ENCODE measurements at regions not wholly inside any gene's neighbourhood (a gene's known extent, or its start where the extent isn't known, plus 50 kb on each side); places are given as distances from the start of the nearest gene placed in this dataset.

DNA sequence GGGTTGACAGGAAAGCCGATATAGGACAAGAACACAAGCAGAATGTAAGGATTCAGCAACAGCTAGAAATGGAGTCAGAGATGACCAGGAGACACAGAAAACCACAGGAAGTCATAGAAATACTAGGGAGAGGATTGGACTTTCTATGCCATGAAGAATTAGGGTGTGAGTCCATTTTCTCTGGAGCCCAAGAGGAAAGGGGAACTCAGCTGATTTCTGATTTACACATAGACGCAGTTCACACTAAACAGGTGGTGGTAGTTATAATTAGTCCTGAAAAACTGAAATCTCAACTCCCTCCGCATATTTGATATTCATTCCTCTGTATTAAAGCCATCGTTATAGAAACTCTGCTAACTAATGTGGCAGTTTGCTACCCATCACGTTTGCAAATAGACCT lies 292.7 kb upstream of the STT3B start:
- Mint-ChIP-seq H3K4me1 (ENCODE audit: low read depth) (peaks cover 25% of the 10 kb centered on the region), H3K36me3 (ENCODE audit: low read depth) (no peaks in the 10 kb centered on the region), H3K4me3 (no peak overlapping the region), H3K27me3 (no peaks in the 10 kb centered on the region), H3K27ac (no peak overlapping the region), H3K9me3 (no peaks in the 10 kb centered on the region)
- intact Hi-C loops (cut with micrococcal nuclease), result no loop called here

DNA sequence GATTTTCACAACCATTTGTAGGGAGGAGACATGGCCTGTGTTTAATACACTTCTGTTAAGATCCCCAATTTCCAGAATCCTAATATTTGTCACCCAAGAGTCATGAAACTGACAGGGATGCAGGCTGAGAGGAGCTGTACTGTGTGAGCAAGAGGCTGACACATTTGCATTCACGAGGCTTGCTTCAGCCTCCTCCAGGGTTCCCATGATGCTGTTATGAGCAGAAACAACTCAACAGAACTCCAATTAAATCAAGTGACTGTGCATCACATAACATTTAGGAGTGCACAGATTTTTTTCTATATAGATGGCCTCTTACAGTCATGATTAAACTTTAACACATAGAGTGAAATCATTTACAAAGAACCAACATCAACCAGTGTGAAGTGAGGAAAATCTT lies 292.3 kb upstream of the STT3B start:
- Mint-ChIP-seq H3K4me1 (ENCODE audit: low read depth) (peaks cover 25% of the 10 kb centered on the region), H3K36me3 (ENCODE audit: low read depth) (no peaks in the 10 kb centered on the region), H3K4me3 (no peak overlapping the region), H3K27me3 (no peaks in the 10 kb centered on the region), H3K27ac (peak overlapping the region; percentile 67), H3K9me3 (no peaks in the 10 kb centered on the region)
- intact Hi-C loops (cut with micrococcal nuclease), result no loop called here

DNA sequence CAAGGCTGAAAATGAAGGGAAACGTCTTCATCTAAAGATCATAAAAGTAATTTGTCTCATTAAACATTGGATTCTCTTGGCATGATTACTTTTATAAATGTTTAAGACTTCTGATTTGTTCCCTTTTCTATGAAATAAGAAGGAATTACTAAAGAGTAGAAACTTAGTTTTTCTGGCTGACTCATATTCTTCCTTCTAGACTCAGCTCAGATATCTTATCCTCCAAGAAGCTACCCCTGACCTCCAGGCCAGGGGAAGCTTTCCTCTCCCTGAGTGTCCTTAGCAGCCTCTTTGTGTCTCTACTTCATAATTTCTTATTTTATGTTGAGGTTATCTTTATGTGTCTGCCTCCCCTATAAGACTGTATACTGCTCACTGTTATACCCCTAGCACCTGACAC lies 291.9 kb upstream of the STT3B start:
- H3K36me3 Mint-ChIP-seq (ENCODE audit: low read depth), result no peaks in the 10 kb centered on the region
- intact Hi-C loops (cut with micrococcal nuclease), result no loop called here
- H3K4me1 Mint-ChIP-seq (ENCODE audit: low read depth), result peaks cover 25% of the 10 kb centered on the region
- no peaks in the 10 kb centered on the region for H3K9me3 Mint-ChIP-seq
- no peak overlapping the region for H3K4me3 Mint-ChIP-seq
- H3K27me3 Mint-ChIP-seq, result no peaks in the 10 kb centered on the region
- H3K27ac Mint-ChIP-seq, result peak overlapping the region; percentile 67

DNA sequence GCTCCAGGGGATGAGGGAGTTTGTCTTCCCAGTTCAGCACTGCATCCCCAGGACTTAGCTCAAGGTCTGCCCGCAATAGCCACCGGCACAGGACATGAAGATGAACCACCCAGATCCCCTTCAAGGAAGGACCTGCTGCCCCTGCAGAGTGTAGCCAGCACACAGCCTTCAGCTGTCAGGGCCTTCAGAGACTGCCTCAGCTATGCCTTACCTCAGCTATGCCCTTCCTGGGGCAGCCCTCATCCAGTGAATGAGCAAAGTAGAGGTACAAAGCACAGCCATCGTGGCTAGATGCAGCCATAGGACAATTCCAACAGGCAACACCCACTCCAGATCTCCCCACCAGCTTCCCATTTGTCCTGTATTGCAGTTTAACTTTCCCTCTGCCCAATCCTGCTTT lies 291.2 kb upstream of the STT3B start:
- no peaks in the 10 kb centered on the region for H3K27me3 Mint-ChIP-seq
- peaks cover 25% of the 10 kb centered on the region for H3K4me1 Mint-ChIP-seq (ENCODE audit: low read depth)
- no peak overlapping the region for H3K27ac Mint-ChIP-seq
- H3K4me3 Mint-ChIP-seq, result no peak overlapping the region
- H3K36me3 Mint-ChIP-seq (ENCODE audit: low read depth), result no peaks in the 10 kb centered on the region
- intact Hi-C loops (cut with micrococcal nuclease), result no loop called here
- H3K9me3 Mint-ChIP-seq, result no peaks in the 10 kb centered on the region

DNA sequence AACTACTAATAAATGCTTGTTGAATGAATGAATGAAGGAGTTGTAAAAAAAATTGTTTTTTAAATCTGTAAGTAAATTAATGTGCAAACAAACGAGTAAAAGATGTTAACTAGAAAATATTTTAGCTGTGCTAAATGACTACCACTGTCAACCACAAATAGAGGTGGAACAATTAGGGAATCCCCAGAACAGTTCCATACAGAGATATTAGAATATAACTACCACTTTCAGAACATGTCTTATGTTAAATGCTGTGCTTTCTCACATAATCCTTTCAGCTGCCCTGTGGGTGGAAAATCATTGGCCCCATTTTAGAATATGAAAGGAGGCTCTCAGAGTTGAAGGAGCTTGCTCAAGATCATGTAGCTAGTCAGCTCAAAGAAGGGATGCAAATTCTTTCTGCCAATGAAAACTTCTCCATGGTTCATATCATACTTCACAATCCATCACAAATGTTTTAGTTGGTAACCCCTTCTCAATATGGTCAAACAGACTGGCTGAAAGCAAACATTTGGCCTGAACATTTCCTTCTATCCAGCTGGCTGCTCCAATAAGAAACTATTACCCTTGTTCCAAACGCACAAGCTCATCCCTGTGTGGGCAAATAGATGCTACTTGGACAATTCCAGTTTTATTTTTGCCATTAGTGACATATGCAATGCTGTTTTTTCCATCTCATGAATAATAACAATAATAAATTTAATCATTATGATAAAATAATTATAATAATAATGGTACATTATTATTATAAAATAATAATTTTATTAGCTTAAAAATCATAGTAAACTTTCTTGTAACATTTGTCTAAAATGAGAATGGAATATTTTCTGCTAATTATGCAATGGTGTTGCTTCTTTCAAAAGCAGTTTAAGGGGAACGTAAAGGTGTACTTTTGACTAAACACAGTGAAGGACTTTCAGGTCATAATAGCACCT lies 290.4 kb upstream of the STT3B start:
- intact Hi-C loops (cut with micrococcal nuclease), result no loop called here
- no peaks in the 10 kb centered on the region for H3K9me3 Mint-ChIP-seq
- H3K4me3 Mint-ChIP-seq, result no peak overlapping the region
- H3K4me1 Mint-ChIP-seq (ENCODE audit: low read depth), result peaks cover 25% of the 10 kb centered on the region
- no peak overlapping the region for H3K27ac Mint-ChIP-seq
- H3K27me3 Mint-ChIP-seq, result no peaks in the 10 kb centered on the region
- H3K36me3 Mint-ChIP-seq (ENCODE audit: low read depth), result no peaks in the 10 kb centered on the region

DNA sequence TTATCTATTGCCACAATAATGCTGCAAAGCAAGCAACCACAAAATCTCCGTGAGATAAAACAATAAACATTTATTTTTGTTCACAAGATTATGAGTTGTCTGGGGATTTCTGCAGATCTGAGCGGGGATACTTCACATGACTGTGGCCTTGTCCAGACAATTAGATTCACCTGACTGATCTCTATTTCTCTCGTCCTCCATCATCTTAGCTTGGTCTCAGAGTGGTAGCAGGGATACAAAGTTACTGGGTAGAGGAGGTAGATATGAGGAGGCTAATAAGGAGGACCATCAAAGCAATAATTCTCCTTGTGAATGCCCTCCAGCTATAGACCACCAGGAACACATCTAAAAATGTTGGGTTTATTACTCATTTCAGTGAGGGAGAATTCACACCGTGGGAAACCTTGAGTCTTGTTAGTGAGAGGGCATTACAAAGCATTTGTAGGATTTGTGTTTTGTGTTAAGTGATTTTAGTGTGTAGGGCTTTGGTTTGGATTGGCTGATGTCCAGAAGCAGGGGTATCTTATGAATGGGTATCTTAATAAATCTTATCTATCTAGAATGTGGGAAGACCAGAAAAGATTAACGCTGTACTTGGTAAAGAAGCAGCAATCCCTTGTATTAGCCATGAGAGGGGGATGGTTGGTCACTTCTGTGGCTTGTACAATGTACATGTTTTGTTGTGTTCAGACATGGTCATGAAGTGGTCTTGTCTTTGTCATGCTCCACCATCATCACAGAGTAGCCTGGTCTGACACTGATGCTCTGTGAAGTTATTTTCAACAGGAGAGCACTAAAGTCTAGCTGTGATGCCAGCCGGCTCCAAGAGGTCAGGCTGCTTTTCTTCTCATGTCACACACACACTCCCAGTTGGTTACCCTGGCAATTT lies 287.6 kb upstream of the STT3B start:
- peaks cover 22% of the 10 kb centered on the region for H3K4me1 Mint-ChIP-seq (ENCODE audit: low read depth)
- no peak overlapping the region for H3K27ac Mint-ChIP-seq
- no peaks in the 10 kb centered on the region for H3K9me3 Mint-ChIP-seq
- H3K36me3 Mint-ChIP-seq (ENCODE audit: low read depth), result no peaks in the 10 kb centered on the region
- intact Hi-C loops (cut with micrococcal nuclease), result no loop called here
- no peak overlapping the region for H3K4me3 Mint-ChIP-seq
- H3K27me3 Mint-ChIP-seq, result no peaks in the 10 kb centered on the region

DNA sequence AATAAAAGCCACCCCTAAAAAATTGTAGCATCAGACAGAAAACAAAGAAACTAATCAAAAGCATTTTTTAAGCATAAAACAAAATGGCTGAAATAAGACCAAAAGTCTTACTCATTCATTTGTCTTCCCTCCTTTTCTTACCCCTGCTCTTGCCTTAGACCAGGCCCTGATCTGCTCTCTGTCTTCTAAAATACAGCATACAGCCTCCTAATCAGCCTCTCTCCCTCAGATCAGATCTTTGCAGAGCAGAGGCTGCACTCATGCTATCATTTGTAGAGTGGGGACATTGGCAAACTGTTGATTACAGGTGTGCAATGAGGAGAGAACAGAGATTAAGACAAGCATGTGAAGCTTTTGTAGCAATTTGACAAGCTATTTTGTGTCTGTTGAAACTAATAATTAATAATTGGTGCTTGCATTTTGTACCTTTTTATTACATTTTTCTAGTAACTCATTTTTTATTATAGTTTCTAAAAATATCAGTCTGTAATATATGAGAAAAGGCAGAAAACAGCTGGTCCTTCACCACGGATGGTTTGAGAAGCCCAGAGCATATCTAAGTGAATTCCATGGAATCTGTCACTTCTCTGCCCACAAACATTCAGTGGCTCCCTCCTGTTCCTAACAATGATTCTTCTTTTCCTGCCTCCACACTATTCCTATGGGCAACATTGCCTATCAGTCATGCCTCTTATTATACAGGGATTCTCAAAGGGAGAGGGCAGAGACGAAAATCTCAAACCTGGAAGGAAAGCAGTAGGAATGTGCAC lies 286.2 kb upstream of the STT3B start:
- peaks cover 12% of the 10 kb centered on the region for H3K4me1 Mint-ChIP-seq (ENCODE audit: low read depth)

DNA sequence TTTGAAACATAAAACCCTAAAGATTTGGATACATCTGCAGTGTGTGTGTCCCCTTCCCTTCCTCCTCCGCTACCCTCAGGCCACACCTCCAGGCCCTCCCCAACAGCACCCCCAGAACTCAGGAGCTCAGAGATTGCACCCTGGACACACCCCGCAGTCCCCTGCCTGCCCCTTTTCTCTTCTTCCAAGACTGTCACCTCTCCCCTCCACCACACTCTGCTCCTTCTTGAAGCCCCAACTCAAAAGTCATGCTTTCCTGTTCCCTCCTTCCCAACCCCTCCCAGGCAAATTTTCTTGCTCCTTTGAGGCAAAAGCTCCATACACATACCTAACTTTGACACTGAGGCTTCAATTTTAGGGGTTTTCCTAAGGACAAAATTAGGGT lies 285.7 kb upstream of the STT3B start:
- intact Hi-C loops (cut with micrococcal nuclease), result no loop called here

More for the DNA sequence above, 286.2 kb upstream of the STT3B start:
- Mint-ChIP-seq H3K27me3 (no peaks in the 10 kb centered on the region), H3K9me3 (no peaks in the 10 kb centered on the region), H3K4me3 (no peak overlapping the region), H3K36me3 (ENCODE audit: low read depth) (no peaks in the 10 kb centered on the region), H3K27ac (no peak overlapping the region)
- intact Hi-C loops (cut with micrococcal nuclease), result no loop called here

DNA sequence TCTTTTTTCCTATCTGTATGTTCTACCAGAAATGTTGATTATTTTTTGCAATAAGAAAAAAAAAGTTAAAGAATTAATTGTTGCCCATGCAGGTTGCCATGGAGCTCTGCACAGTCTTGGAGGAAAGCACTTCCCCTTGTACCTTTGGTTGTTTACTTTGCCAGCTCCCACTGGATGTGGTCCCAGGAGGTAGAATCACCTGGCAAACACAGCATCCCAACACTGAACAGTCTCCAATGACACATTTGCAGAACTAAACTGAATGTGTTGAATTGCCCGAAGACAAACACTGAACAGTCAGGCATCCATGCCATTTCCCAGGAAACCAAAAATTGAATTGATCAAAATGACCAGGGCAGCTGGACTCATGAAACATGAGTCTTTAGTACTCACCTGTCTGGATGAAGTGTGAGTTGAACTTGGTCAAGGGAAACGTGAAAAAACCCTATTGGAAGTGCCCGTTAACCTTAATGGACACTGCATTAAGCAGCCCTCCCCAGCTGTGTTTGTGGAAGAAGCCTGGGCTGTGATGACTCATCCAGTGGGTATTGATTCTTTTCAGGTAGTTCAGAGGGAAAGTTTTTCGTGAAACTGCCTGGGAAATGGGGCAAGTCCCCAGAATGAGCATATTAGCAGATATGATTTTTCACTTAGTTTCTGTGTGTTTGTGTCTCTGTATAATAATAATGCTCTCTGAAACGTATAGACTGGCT lies 284.7 kb upstream of the STT3B start:
- Mint-ChIP-seq H3K27me3 (no peaks in the 10 kb centered on the region), H3K36me3 (ENCODE audit: low read depth) (no peaks in the 10 kb centered on the region), H3K4me1 (ENCODE audit: low read depth) (peaks cover 8% of the 10 kb centered on the region), H3K9me3 (peaks cover 5% of the 10 kb centered on the region), H3K4me3 (no peak overlapping the region), H3K27ac (no peak overlapping the region)
- intact Hi-C loops (cut with micrococcal nuclease), result no loop called here

More for the DNA sequence above, 285.7 kb upstream of the STT3B start:
- peaks cover 7% of the 10 kb centered on the region for H3K4me1 Mint-ChIP-seq (ENCODE audit: low read depth)
- no peak overlapping the region for H3K27ac Mint-ChIP-seq
- H3K36me3 Mint-ChIP-seq (ENCODE audit: low read depth), result no peaks in the 10 kb centered on the region
- peaks cover under 1% of the 10 kb centered on the region for H3K9me3 Mint-ChIP-seq
- no peak overlapping the region for H3K4me3 Mint-ChIP-seq
- no peaks in the 10 kb centered on the region for H3K27me3 Mint-ChIP-seq

DNA sequence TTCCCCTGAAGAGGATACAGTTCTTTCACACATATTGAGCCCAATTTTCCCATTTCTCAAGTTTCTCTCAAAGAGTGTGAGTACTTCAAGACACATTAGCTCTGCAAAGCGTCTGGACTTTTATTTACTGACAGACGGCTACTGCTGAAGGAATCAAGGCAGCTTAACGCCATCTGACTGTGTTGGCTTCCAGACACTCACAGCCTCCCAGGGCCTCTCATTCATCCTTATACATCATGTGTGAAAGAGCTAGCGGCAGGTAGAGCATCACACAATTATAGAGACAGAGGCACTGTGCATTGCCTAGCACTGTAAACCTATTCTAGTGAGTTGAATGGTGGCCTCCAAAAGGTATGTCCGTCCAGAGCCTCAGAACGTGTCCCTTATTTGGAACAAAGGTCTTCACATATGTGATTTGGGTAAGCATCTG lies 284.1 kb upstream of the STT3B start:
- no peaks in the 10 kb centered on the region for H3K36me3 Mint-ChIP-seq (ENCODE audit: low read depth)
- H3K4me3 Mint-ChIP-seq, result no peak overlapping the region
- no peak overlapping the region for H3K27ac Mint-ChIP-seq
- intact Hi-C loops (cut with micrococcal nuclease), result no loop called here
- no peaks in the 10 kb centered on the region for H3K27me3 Mint-ChIP-seq
- peaks cover 5% of the 10 kb centered on the region for H3K9me3 Mint-ChIP-seq
- H3K4me1 Mint-ChIP-seq (ENCODE audit: low read depth), result peaks cover 14% of the 10 kb centered on the region

DNA sequence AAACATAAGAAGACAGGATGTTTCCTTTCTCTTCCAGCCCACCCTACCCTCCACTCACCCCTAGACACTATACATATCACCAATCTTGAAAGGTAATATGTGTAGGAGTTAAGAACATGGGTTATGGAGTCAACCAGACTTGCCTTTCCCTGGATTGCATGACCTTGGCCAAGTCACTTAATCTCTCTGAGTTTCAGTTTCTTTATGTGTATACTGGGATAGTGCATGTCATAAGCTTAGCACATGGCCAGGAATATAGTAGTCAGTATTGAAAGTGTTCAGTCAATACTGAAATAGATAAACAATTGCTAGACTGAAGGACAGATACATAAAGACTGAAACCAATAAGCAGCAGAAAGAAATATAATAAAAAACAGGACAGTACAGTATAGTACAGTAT lies 283.2 kb upstream of the STT3B start:
- no peaks in the 10 kb centered on the region for H3K36me3 Mint-ChIP-seq (ENCODE audit: low read depth)
- no peak overlapping the region for H3K4me3 Mint-ChIP-seq
- intact Hi-C loops (cut with micrococcal nuclease), result no loop called here
- H3K9me3 Mint-ChIP-seq, result peaks cover 5% of the 10 kb centered on the region
- no peaks in the 10 kb centered on the region for H3K27me3 Mint-ChIP-seq
- peaks cover 24% of the 10 kb centered on the region for H3K4me1 Mint-ChIP-seq (ENCODE audit: low read depth)
- no peak overlapping the region for H3K27ac Mint-ChIP-seq

DNA sequence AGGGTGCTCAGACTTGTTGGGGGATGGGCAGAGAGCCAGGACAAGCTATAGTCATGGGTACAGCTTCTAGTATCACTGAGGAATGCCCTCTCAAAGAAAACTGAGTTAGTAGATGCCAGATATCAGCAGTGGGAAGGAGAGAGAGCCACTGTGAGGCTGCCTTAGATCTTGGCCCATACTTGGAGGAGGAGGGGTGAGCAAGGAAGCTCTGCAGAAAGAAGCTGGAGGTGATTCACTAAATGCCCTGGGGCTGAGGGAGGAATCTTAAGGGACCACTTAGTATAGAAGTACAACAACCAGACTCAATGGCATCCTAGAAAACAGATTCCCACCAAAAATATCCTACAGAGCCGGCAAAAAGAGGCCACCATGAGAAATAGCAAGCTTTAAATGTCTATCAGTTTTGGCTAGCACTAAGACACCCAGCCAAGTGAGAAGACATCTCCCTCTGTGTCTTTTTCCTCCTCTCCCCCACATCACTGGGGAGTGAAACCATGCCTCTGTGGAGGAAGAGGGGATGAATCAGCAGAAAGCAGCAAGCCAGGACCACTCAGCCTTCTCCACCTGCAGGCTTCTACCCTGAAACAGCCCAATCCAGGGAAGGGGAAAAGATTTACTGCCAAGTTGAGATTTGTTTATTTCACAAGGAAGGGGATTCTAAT lies 282.5 kb upstream of the STT3B start:
- Mint-ChIP-seq H3K9me3 (peaks cover 5% of the 10 kb centered on the region), H3K4me3 (no peak overlapping the region), H3K4me1 (ENCODE audit: low read depth) (peaks cover 31% of the 10 kb centered on the region), H3K27me3 (no peaks in the 10 kb centered on the region), H3K27ac (no peak overlapping the region), H3K36me3 (ENCODE audit: low read depth) (no peaks in the 10 kb centered on the region)
- intact Hi-C loops (cut with micrococcal nuclease), result no loop called here

DNA sequence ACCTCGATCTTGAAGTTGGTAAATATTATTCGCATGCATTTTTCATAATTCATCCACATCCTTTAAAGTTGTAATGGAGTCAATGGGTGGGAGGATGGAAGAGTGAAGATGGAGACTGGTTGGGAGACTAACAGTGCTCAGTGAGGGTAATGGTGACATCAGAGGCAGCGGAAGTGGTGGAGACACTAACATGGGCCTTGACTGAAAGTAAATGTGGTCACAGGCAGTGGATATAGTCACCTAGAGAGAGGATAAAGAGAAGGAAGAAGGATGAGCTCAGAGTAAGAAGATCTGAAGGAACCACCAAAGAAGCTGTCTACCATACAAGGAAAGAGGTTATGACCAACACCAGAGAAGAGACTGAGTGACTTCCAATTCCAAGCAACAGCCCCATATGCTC lies 281.6 kb upstream of the STT3B start:
- Mint-ChIP-seq H3K27me3 (no peaks in the 10 kb centered on the region), H3K4me1 (ENCODE audit: low read depth) (peaks cover 32% of the 10 kb centered on the region), H3K36me3 (ENCODE audit: low read depth) (no peaks in the 10 kb centered on the region), H3K4me3 (no peak overlapping the region), H3K27ac (no peak overlapping the region), H3K9me3 (peaks cover 5% of the 10 kb centered on the region)
- intact Hi-C loops (cut with micrococcal nuclease), result no loop called here
